ENCODE measurements at regions not wholly inside any gene's neighbourhood (a gene's known extent, or its start where the extent isn't known, plus 50 kb on each side); places are given as distances from the start of the nearest gene placed in this dataset.

DNA sequence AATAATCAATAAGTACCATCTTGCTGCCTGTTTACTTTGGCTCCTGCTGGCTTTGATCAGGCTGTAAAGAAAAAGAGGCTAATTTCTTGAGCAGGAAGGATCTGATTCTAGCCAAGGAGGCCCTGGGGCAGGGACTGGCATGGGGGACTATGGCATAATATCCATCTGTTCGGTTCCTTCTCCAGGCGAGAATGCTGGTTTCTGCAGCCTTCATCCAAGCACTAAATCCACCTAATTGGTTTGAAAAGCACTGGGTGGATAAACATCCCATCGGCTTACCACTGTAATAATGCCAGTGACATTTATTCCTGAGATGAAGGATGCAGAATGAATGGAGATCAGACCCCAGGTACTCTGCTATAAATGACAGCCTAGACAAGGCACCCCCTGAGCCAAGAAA, 180.0 kb upstream of the ASIC2 start:
- H3K4me3 ChIP-seq (ENCODE audit: low read depth, low read length) = no peak overlapping the region

DNA sequence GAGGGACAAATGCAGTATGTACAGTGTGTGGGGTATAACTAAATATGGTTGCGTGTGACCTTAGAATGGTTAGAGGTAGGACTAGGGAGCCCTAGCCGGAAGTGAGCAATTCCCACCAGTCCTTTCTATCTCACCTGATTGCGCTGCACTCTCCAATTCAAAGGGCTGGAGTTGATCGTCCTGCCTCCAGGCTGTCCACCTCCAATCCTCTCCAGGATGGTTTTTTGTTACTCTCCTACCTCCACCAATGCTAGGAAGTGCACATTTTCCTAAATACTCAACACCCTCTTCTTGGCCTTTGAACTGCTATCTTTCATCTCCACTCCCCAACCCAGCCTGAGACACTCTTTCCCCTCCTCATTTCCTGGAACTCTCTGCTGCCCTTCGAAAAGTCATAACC, 181.7 kb upstream of the ASIC2 start:
- no peak overlapping the region for H3K4me3 ChIP-seq (ENCODE audit: low read depth, low read length)

DNA sequence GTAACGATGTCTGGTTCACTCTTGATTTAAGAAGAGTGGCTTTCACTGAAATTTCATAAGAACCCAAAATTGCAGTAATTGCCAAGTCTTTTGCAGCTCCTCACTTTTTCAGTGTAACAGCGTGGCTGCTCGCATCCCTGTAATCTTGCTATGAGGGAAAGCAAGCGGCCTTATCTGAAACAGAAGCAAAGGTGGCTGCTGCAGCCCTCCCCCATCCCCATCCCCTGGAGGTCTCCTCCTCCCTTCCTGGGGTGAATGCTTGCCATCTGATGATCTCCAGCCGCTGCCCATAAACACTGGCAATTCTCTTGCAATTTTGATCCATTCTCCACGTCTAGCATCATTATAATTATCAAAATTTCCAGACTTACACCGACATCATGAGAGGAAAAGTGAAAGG, 182.5 kb upstream of the ASIC2 start:
- no peak overlapping the region for H3K4me3 ChIP-seq (ENCODE audit: low read depth, low read length)

DNA sequence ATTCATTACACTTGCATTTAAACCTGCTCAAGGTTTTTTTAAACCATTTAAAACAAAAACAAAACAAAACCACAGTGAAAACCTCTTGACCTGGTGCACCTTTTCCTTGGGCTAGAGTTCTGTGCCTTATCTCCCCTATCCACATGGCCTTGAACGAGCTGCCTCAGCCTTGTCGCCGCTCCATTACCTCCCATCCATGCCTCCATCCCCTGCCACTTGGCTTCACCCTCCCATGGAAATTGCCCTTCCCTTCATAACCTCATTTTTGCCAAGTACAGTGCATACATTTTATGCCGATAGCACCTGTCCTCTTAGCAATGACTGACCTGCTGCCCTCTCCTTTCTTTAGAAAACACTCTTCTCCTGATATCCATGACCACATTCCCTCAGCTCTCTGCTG, 188.6 kb upstream of the ASIC2 start:
- no peak overlapping the region for H3K4me3 ChIP-seq (ENCODE audit: low read depth, low read length)

DNA sequence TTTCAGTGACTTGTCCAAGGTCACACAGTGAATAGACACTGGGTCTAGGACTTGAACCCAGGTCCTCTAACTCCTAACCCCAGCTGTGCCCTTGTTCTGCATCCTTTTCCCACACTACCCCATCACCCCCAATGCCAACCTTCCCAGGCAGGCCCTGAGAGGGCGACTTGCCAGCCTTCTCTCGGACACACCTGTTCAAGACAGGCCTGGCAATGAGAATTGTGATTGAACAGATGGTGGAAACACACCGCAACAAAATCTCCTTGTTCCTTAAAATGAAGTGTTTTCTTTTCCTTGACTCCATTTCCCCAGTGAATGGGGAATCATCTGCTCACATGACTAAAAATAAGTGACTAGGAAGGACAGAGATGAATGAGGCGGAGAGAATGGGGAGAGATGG, 189.5 kb upstream of the ASIC2 start:
- no peak overlapping the region for H3K4me3 ChIP-seq (ENCODE audit: low read depth, low read length)

DNA sequence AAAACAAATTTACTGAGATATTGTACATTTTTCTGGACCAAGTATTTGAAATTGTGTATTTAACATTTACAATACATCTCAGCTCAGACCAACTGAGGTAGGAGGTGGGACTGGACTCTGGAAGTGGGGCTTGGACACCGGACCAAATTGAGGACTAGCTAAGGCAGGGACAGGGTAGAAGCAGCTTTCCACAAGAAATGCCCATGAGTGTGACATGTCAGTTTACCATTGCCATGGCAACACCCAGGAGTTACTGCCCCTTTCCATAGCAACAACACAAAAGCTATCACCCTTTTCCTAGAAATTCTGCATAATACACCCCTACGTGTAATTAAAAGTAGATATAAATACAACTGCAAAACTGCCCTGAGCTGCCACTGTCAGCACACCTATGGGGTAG, 191.5 kb upstream of the ASIC2 start:
- H3K4me3 ChIP-seq (ENCODE audit: low read depth, low read length) = no peak overlapping the region

DNA sequence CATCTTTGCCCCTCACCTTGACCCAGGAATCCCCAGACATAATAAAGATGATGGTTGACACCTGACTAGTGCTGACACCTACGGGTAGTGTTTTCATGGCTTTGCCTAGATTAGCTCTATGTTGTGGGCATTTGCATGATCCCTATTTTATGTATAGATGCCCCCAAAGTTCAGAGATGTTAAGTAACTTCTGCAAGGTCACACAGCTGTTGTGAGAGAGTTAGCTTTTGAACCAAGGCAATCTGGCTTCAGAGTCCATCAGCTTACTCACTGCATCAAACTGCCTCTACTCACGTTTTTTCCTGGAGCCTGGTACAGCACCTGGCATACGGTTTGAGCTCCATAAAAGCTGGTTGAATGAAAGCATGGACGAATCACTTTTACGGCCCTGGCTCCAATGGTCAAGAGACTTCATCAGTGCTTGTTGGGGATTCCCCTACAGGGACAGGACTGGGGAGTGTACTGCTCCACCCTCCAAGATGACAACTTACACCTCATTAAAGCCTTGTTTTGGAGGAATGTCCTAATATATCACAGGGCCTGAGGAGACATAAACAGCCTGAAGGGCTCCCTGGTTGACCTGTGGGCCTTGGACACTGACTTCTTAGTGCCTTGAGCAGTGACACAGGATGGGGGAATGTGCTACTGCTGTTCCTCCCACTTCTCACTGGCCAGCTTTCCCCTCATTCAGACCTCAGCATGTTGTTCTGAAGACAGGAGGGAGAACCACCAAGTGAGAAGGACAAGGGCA, 193.2 kb upstream of the ASIC2 start:
- H3K4me3 ChIP-seq (ENCODE audit: low read depth, low read length) = no peak overlapping the region

DNA sequence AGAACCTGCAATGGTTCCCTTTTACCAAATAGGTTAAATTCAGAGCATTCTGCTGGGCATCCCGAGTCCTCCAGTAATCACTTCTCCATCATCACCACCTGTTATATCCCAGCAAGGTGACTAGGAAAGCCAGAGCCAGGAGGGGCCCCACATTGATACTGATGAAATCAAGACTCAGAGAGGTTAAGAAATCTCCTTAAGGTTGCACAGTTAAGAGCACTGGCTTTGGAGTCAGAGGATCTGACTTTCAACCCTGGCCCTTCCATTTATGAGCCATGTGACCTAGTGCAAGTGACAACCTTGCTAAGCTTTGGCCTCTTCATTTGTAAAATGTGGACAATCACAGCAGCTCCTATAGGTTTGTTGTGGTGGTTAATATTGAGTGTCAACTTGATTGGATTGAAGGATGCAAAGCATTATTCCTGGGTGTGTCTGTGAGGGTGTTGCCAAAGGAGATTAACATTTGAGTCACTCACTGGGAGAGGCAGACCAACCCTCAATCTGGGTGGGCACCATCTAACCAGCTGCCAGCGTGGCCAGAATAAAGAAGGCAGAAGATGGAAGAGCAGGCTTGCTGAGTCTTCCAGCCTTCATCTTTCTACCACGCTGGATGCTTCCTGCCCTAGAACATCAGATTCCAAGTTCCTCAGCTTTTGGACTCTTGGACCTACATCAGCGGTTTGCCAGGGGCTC, 194.2 kb upstream of the ASIC2 start:
- no peak overlapping the region for H3K4me3 ChIP-seq (ENCODE audit: low read depth, low read length)

DNA sequence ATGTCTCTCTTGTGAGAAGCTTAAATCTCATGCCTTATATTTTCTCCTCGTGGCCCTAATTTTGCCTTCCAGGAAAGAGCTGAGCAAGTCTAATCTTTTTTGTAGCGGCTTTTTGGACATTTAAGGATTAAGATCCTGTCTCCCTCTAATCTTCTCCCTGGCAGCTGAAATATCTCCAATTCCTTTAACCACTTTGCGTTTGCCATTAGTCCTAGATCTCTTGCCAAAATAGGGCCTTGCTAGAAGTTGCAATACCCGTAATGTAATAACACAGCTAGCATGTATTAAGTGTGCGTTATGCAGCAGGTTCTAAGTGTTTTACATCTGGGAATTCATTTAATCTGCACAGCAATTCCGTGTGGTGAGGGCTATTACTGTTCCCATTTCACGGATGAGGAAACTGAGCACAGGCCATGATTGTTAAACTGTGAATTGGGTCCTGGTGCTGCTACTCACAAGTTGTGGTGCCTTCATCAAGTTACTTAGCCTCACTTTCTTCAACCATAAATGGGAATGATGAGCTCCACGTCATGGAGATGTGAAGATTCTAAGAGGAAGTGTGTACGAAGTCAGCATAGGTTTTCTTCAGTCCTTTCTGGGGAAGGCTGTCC, 198.9 kb upstream of the ASIC2 start:
- no peak overlapping the region for H3K4me3 ChIP-seq (ENCODE audit: low read depth, low read length)

DNA sequence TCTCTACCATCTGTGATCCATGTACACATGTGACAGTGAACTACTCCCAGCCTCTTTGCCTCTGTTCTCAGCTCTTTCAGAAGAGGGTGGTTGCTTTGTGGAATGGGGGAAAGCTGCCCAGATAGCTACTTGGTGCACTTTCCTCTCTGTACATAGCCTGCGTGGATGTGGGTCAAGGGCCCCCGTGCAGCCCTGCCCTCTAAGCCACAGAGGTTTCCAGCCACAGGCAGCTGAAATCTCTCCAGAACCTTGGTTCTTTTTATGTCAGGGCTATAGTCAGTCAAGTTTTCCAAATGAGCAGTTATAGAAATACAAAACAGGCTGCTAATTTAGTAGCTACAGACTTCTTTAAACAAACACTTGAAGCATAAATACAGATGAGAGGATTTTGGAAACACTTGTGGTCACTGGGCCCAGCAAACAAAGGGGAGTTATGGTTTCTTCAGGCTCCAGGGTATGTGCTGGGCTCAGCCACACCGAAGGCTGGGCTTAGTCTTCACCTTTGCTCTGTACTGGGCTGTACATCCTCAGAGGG, 199.7 kb upstream of the ASIC2 start:
- H3K4me3 ChIP-seq (ENCODE audit: low read depth, low read length) = no peak overlapping the region

DNA sequence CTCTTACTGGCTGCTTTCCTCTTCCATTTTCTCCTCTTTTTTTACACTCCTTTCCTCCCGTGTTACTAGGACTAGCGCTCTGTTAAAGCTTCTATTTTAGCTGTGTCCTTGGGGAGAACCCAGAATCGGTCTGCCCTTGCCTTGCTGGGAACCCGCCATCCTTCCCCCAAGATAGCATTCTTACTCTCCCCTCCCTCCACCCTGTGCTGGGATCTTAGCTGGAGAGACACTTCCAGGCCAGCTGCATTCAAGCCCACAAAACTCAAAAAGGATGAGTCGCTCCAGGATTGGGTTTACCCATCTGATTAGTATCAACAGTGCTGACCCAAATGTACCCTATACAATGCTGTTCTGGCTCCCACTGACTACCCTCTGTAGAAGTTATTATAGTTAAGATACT, 200.5 kb upstream of the ASIC2 start:
- H3K4me3 ChIP-seq (ENCODE audit: low read depth, low read length) = no peak overlapping the region

DNA sequence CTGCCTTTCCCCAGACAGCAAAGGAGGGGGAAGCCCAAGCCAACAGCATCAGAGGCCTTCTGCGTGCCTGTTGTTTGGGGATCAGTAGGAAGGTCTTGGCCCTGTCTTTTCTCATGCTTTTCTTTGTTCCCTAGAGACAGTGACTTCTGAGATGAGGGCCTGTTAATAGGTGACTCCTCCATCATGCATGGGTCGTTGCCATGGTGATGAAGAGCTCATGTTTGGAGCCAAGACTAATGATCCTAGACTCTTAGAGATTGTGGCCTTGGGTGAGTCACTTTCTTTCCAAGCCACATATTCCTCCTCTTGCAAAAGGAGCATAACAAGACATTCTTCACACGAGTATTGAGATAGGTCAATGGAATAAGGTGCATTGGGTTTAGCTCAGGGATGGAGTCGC, 201.1 kb upstream of the ASIC2 start:
- no peak overlapping the region for H3K4me3 ChIP-seq (ENCODE audit: low read depth, low read length)

DNA sequence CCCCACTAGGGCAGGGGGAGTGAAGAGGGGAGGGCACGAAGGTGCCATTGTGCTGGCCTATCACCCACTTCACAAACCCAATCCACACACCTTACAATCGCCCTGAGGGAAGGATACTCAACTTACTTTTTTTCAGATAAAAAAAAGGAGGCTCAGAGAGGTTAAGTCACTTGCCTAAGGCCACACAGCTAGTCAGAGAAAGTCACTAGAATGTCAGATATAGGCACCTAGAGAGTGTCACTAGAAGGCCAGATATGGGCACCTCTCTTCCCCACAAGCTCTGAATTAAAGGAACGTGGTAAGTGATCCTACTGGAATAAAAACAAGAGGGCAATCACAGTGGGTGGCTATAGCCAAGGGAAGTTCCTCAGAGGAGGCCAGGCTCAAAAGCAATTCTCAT, 204.5 kb upstream of the ASIC2 start:
- no peak overlapping the region for H3K4me3 ChIP-seq (ENCODE audit: low read depth, low read length)

DNA sequence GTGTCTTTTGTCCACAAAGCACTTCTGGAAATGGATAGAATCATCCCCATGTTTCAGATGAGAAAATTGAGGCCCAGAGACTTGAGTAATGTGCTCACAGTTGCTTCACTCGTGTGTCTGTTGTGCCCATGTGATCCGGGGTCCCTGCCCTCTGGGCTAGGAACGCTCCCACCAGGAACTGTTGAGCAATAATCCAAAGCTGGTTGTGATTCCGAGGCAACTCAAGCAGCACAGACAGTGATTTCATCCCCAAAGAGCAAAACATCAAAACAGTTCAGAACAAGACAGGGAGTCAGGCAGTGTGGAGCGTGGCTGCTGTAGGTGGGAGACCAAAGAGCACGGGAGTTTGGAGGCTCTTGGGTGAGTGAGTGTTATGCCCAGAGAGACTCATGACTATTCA, 205.0 kb upstream of the ASIC2 start:
- H3K4me3 ChIP-seq (ENCODE audit: low read depth, low read length) = no peak overlapping the region

DNA sequence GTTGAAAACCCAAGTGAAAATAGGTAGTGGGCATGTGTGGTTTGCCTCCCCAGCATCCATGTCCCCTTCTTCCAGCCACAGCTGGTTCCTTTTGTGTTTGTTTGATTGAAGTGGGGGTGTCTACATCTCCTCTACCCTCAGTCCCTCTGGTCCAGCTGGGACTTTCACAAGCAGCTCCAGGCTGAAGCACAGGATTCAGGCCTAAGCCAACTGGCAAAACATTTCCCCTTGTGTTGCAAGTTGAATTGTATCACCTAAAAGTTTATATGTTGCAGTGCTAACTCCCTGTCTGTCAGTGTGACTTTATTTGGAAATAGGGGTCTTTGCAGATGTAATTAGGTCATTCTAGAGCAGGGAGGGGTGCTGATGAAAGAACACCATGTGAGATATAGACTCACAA, 205.9 kb upstream of the ASIC2 start:
- H3K4me3 ChIP-seq (ENCODE audit: low read depth, low read length) = no peak overlapping the region

DNA sequence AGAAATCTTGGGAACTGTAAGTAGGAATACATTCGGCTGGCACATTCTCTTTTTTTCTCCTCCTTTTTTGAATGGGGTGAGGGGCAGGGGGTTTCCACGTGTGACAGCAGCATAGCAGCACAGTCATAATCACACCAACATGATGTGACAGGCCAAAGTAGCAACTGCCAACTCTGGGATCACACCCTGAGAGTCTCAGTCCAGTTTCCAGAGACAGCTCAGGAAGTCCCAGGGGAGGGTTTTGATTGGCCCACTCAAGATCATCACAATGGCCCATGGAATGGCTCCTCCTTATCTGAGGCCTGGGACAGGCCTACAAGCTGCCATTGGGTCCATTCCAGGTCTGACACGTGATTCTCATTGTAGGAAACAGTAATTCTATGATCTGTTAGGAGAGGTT, 207.1 kb upstream of the ASIC2 start:
- H3K4me3 ChIP-seq (ENCODE audit: low read depth, low read length) = no peak overlapping the region

DNA sequence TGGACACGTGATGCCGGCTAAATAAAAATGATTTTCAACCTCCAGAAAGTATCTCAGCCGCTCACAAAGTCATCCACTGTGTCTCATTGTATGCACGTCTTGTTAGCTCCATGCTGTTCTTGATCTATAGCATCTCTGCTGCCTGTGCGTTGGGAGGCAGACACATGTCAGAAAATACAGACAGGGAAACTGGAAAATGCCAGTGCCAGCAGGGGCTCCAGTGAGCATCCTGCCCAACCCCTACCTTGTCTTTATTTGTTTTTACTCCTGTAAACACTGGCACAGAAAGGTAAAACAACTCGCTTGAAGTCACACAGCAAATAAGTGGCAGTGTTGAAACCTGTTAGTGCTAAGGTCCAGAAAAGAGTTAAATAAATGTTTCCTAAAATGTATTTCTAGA, 208.1 kb upstream of the ASIC2 start:
- no peak overlapping the region for H3K4me3 ChIP-seq (ENCODE audit: low read depth, low read length)

DNA sequence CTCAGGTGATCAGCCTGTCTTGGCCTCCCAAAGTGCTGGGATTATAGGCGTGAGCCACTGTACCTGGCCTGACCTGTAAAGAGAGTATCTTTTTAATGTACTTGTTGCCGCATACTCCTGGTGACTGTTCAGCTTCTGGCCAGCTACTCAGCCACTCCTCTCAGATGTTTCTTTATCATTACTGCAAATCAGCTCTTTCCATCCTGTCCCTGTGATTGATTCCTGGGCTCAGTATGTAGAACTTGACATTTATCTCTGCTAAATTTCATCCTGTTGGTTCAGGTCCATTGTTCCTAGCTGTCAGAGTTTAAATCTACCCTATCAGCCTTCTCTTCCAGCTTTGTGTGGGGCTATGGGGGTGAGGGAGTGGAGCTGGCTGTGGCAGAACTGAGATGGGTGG, 211.5 kb upstream of the ASIC2 start:
- H3K4me3 ChIP-seq (ENCODE audit: low read depth, low read length) = no peak overlapping the region

DNA sequence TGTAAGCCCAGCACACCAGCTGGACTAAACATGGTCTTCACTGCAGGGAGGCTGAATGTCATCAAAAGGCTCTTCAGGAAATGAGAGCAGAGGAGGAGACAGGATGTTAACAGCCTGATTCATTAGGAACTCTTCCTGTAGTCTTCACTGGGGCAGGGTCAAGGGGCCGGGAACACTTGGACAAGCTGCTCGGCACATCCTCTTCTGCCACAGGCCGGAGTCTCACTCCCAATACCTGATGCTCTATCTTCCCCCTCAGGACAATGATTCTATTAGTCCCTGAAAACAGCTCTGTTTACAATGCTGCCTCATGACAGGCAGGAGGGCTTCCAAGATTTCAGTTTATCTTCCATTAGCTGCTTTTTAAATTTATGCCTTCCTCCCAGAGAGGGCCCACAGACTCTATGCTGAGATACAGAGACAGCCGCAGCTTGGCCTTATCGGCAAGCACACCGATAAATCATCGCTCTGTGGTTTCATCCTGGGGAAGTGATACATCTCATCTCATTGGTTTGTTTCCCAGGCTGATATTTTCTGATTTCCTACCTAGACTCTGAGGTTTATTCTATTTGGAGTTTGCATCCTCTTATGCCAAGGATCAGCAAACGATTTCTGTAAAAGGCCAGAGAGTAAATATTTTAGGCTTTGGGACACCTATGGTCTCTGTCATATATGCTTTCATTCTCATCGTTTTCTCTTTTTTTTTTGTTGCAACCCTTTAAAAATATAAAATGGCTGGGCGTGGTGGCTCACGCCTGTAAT, 214.0 kb upstream of the ASIC2 start:
- H3K4me3 ChIP-seq (ENCODE audit: low read depth, low read length) = no peak overlapping the region

DNA sequence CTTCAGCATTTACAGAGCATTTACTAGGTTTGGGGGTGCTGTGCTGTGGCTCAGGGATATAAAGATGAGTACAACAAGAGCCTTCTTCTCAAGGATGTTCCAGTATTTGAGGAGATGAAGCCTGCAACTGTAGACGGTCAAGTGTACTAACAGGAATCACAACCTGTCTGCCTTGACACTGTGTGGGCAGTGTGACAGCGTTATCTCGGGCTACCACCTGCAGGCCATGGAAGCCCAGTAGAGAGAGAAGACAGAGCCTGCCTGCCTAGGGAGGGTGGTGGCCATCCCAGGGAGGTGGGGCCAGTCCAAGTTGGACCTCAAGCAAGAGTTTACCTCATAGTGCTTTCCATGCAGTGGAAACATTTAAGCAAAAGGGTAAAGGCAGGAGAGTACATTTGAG, 215.1 kb upstream of the ASIC2 start:
- no peak overlapping the region for H3K4me3 ChIP-seq (ENCODE audit: low read depth, low read length)

DNA sequence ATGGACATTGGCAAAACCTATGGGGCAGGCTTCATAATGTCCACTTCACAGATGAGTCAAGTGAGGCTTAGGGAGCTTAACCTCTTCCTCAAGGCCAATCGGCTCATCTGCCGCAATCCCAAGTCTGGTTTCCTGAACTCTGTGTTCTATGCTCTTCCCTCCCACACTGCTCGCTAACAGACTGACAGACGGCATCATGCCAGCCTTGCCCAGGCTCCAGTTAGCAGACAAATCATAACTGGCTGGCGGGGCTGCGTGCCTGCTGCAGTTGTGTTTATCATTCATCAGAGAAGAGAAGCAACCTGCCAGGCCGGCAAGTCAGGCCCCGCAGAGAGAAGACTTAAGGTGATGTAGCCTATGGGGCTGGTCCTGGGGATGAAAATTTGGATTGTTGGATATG, 216.2 kb upstream of the ASIC2 start:
- no peak overlapping the region for H3K4me3 ChIP-seq (ENCODE audit: low read depth, low read length)

Measured in iPS-11a (cell line).